Suppressor macrophage treated with lipopolysaccharide for 4 hours (primary cell): ENCODE measurements at regions not wholly inside any gene's neighbourhood (a gene's known extent, or its start where the extent isn't known, plus 50 kb on each side); places are given as distances from the start of the nearest gene placed in this dataset.
A peak's percentile ranks its signal among the peaks of the same experiment; 100 is the strongest.
"Not testable (repeated sequence)": the region's sequence is repeated elsewhere in the genome, so short reads cannot be mapped to it uniquely, and the experiment has no call there.

Experiments
- DNase-seq: peaks from one replicate; pipeline ENCODE4 v3.0.0-alpha.2; 2020

DNA sequence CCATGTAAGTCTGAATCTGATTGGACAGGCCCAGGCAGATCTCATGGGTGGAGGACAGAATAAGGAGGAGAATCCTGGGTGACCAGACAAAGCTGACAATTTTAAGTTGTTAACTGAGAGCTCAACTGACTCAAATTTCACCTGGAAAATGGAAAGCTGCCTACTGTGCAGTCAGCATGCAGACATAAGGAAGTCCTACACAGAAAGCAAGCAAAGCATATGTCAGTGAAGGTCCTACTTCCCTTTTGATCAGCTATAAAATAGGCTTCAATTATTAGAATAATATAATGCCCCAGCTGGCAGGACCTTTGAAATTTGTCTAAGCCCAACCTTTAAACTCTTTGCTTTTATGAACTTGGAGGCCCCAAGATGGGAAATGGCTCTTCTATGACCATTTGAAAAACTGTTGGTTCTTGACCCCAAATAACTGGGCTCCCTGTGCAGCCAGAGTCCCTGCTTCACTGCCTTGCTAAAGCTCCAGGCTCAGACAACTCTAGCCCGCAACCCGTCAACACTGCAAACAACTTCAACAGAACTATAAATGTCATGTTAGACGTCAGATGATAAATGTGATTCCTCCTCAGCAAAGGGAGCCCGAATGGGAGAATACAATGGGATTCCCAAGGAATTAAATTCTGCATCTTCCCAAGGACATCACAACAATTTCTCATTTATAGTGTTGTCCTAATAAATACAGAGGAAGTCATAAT is 118.9 kb upstream of the ADRA1B start:
- peak; percentile 24 for DNase-seq

DNA sequence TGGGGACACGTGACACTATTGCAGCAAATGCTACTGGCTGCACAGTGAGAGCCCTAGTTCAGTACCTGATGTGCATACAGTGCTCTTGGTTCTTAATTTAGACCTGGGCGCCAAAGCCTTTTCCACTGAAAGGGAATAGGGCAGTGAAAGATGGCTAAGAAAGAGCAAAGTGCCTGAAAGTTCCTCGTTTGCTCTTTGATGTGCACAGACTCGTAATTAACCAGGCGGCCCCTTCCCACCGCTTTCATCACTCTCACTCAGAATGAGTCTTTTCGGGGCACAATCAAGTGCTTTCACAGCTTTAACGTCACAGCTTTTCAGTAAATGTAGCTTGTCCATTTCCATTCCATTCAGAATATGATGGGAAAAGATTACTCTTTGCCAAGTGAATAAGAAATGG is 116.6 kb upstream of the ADRA1B start:
- no peak for DNase-seq

DNA sequence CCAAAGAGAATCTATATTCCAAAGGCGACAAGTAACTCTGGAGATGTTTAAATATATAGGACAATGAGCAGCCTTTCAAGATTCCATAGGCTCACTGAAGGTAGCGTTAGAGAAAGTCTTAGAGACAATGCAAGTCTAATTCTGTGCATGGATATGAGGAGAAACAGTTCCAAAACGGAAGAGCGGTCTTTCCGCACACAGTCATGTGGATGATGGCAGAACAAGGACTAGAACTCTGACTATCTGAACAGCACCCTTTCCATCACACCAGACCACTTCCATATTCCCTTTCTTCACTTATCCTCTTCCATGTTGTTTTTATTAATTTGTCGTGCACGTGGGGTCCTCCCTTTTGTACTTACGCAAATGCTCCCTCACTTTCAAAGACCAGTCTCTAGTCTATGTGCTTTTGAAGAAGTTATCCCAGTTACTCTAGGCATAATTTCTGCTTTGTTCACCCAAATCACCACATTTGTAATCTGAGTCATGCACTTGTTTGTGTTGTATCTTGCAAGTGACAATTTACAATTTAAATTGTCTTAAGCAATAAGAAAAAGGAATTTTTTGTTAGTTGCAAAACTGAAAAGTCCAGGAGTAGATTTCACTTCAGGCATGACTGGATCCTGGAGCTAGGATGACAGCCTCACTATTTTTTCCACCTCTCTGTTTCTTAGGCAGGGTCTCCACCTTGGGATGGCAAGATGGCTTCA is 116.0 kb upstream of the ADRA1B start:
- peak; percentile 19 for DNase-seq

DNA sequence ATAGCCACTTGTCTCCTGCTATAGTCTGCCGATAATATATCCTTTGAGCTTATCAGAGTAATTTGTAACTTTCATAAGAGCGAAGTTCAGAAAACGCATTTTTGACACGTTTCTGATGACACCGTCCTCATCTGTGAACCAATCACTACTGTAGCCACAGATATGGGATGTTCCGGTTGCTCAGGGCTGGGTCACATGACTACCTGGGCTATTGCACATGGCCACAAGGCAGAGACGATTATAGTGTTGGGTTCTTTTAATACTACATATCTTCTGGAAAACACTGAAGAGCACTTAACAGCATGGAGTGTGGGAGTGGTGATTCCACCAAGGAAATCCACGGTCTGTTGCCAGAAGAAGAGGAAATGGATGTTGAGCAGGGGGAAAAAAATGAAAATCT is 115.0 kb upstream of the ADRA1B start:
- DNase-seq, result no peak

DNA sequence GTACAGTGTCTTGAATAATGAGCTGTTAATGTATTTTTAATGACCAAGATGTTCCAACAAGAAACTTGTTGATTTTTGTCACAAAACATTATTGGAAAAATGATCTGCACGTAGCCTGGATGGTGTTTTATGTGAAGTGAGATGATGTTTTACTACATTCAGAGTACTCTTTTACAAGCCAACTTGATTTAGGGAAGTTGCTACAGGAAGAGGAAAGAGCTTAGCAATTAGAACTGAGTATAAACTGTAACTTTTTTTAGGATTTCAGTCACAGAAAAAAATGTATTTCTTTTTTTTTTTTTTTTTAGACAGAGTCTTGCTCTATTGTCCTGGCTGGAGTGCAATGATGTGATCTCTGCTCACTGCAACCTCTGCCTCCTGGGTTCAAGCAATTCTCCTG is 113.6 kb upstream of the ADRA1B start:
- peak; percentile 22 for DNase-seq

DNA sequence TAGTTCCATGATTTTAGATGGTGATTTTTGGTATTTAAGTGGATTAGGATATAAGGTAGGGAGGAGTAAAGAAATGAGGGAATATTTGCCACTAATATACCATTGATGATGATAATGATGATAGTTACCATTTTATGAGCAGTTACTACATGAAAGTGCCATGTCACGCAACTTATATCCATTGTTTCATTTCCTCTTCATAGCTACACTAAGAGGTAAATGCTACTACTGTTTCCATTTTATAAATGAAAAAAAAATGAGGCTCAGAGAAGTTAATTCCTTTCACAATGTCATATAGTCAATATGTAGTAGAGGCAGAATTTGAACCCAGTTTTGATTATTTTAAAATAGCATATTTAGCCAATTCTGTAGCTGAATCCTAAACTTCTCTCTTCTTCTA is 112.2 kb upstream of the ADRA1B start:
- peak; percentile 38 for DNase-seq

DNA sequence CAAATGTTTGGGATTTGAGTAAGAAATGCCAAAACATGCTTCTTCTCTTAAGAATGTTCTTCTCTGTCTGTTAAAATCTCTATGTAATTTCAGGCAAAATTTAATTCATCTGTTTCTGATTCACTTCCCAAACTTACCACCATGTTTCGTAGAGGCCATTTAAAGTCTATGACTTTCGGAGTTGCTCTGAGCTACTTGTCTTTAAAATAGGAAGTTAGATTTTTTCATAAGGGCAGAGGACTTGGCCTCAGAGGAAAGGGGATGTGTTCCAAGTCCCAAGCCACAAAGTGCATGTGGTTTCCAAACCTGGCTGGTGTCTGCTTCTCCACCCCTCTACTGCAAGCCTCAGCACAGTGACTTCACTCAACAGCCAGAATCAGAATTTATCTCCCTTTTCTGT is 111.3 kb upstream of the ADRA1B start:
- DNase-seq, result peak; percentile 86

DNA sequence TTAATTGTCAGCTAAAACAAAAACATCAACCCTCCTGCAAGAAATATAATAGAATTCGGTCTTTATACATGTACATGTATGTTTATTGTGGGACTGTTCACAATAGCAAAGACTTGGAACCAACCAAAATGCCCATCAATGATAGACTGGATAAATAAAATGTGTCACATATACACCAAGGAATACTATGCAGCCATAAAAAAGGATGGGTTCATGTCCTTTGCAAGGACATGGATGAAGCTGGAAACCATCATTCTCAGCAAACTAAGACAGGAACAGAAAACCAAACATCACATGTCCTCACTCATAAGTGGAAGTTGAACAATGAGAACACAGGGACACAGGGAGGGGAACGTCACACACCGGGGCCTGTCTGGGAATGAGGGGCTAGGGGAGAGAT is 109.1 kb upstream of the ADRA1B start:
- DNase-seq, result not testable (repeated sequence)

DNA sequence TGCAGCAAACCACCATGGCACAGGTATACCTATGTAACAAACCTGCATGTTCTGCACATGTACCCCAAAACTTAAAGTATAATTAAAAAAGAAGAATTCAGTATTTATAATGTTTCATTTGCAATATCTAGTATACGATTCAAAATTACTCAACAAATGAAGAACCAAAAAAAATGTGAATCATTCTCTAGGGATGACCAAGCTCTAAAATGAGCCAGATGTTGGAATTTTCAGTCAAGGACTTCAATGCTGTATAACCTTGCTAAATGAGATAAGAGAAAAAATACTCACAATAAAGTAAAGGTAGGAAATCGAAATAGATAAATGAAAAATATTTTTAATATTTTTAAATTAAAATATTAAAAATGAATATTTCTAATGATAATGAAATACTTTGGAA is 108.7 kb upstream of the ADRA1B start:
- DNase-seq, result no peak

DNA sequence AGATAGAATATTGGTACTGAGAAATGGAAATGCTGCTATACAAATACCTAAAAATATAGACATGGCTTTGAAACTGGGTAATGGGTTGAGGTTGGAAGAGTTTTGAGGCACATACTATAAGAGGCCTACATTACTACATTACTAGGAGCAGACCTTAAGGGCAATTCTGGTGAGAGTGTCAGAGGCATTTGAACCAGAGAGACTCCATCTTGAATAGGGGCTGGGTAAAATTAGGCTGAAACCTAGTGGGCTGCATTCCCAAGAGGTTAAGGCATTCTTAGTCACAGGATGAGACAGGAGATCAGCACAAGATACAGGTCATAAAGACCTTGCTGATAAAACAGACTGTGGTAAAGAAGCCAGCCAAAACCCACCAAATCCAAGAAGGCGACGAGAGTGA is 104.6 kb upstream of the ADRA1B start:
- no peak for DNase-seq

DNA sequence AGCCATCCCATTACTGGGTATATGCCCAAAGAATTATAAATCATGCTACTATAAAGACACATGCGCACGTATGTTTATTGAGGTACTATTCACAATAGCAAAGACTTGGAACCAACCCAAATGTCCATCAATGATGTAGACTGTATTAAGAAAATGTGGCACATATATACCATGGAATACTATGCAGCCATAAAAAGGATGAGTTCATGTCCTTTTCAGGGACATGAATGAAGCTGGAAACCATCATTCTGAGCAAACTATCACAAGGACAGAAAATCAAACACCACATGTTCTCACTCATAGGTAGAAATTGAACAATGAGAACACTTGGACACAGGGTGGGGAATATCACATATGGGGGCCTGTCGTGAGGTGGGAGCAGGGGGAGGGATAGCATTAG is 103.5 kb upstream of the ADRA1B start:
- DNase-seq, result not testable (repeated sequence)

DNA sequence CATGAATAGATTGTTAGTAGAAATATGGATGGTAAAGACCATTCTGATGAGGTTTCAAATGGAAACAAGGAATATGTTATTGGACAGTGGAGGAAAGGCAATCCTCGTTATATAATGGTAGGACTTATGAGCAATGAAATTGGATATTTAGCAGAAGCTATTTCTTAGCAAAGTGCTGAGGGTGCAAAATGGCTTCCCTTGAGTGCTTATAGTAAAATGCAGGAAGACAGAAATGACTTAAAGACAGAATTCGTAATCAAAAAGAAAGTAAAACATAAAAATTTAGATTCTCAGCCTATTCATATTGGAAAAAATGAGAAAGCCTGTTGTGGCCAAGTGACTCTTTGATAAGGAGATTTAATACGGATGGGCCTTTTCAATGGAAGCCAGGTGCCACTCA is 102.1 kb upstream of the ADRA1B start:
- no peak for DNase-seq

DNA sequence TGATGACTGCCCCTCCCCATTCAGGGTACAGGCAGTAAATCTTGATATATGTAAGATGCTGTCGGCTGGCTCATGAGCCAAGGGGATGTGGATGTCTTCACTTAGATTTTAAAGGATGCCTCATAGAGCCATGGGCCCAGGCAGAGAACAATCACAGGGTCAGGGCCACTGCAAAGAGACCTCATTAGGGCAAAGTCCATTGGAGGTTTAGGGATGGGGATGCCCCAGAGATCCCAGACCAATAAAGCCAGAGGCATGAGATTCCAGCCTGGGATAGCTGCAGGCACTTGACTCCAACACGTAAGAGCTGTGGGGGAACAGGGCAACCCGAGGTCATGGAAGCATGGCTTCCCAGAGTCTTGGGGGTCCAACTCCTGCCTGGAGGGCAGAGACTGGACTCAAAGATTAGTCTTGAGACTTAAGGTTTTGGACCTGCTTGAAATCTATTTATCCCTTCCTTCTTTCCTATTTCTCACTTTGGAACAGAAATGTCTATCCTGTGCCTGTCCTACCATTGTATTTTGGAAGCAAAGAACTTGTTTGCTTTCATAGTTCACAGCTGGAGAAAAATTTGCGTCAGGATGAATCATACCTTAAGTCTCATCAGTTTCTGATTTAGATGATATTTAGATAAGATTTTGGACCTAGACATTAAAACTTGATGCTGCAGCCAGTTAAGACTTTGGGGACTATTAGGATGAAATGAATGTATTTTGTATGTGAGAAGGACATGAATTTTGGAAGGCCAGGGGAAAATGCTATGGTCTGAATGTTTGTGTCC is 101.3 kb upstream of the ADRA1B start:
- no peak for DNase-seq

DNA sequence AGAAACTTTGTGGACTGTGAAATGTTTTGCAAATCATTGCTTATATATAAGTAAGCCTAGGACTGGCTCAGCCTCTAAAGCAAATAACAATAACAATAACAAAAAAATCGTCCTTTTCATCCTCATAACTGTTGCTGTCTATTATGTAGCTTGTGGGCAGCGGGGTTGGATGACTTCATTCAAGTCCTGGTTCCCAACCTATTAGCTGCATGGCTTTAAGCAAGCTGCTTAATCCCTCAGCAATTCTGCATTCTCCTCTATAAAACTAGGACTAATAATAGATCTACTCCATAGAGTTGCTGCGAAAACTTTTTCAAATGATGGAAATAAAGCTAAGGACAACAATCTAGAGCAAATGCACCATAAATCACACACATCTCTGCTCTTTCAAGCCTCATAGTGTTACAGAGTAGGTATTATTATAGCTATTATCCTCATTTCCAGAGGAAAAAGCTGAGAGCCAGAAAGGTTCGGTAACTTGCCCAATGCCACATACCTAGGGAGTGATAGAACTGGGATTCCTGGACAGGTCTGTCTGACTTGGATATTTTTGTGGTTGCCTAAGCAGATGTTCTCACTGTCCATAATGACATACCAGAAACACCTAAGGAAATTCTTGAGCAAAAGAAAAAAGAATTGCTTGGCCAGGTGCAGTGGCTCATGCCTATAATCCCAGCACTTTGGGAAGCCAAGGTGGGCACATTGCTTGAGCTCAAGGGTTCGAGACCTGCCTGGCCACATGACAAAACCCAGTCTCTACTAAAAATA is 98.8 kb upstream of the ADRA1B start:
- DNase-seq, result no peak

DNA sequence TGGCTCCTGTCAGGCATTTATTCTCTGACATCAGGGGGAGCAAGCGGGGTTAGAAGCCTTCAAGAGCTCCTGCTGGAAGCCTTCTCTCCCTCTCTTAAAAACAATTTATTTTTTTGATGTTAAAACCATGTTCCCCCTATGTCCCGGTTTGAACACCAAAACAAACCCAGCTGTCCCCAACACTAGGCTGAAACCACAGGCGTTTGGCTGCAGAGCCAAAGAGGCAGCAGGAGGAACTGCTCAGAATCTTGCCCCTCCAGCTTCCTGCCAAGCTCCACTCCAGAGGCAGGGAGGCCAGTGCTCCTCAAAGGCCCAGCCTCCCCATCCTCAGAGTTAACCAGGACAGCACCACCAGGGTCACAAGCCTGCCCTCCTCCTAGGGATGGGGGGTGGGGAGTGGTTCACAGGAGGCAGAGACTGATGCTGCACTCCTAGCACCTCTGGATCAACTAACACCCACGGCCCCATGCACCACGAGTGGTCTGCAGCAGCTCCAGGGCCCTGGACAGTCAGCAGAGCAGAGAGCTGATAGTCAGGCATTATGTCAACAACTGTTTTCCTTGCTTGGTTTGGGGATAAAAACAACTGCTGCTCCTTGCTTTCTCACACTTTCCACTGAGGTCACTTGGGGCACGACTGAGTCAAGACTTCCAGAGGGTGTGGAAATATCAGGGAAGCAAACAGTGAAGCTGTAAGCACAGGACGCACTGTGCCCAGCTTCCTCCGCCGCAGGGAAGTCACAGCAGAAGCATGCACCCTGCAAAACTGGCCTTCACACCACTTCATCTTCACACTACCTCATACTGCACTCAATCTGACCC is 96.5 kb upstream of the ADRA1B start:
- no peak for DNase-seq

DNA sequence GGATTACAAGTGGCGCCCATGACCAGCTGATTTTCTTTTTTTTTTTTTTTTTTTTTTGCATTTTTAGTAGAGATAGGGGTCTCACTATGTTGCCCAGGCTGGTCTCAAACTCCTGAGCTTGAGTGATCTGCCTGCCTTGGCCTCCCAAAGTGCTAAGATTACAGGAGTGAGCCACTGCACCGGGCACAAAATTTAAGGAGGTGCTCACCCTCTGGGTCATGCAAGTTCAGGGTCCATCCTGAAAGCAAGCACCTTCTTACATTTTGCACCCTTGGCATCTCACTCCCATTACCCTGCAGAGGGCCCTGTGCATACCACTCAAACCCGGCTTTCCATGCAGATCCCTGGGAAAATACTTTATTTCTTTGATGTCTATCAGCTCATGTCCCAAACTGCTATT is 95.6 kb upstream of the ADRA1B start:
- no peak for DNase-seq

DNA sequence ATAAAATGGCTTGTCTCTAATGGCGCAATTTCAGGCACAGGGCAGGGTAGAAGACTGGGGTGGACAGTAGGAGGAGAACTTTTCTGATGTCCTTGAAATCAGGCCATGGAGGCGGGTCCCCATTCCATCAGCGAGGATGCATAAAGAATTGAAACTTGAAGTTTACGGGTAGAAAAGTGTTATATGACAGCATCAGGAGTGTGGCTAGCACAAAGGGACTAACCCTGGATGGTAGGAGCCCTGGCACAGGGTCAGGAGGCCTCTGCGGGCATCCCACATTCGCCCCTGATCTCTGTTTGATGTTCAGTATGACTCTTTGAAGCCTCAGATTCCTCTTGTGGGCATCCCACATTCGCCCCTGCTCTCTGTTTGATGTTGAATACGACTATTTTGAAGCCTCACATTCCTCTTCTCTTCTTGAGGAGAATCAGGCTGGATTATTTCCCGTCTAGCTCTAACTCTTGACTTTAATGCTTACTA is 94.8 kb upstream of the ADRA1B start:
- no peak for DNase-seq

DNA sequence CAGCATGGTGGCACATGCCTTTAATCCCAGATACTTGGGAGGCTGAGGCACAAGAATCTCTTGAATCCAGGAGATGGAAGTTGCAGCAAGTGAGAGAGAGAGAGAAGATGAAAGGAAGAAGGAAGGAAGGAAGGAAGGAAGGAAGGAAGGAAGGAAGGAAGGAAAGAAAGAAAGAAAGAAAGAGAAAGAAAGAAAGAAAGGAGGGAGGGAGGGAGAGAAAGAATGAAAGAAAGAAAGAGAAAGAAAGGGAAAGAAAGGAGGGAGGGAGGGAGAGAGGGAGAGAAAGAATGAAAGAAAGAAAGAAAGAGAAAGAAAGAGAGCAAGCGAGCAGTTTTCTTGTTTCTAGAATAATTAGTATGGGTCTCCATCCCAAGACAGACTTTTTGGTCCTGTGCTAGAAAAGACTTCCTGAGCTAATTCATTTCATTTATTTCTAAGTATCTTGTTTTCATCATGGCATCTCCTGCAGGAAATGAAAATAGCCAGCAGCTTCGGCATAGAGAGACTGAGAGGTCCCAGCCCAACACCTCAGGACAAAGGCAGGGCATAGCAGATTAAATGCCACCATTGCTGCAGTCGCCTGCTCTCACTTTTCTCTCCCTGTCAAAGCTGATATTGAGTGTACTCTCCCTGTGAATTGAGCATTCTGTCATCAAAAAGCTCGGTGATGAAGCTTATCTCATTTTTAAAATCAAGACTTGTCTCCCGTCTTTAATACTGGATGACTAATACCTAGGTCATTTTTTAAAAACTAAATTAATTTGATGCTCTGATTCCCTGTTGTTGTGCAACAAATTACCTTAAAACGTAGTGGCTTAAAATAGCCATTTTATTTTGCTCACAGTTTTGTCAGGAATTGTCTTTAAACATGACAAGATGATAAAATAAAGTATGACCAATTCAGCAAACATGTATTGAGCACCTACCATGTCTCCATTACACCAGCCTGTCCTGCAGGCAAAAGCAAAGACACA is 91.8 kb upstream of the ADRA1B start:
- DNase-seq, result no peak

DNA sequence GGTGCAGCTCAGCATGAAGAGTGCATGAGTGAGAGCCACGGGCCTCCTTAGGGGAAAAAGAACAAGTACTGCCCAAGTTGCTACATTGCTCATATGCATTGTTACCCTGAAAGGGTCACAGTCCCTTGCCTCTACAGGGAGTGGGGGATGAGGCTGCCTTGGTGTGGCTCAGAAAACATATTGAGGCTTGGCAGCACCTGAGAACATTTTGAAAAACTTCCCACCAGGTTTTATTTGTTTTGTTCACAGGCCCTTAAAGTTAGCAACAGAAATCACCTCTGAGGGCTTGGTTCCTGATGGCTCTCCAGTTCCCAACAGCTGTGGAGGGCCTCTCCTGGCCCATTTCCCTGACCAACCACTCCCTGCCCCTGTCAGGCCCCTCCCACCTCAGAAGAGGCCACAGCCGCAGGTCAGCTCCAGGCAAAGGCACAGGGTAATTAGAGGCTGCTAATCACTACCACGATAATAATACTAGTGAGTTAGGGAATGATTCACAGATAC is 90.7 kb upstream of the ADRA1B start:
- DNase-seq, result no peak

DNA sequence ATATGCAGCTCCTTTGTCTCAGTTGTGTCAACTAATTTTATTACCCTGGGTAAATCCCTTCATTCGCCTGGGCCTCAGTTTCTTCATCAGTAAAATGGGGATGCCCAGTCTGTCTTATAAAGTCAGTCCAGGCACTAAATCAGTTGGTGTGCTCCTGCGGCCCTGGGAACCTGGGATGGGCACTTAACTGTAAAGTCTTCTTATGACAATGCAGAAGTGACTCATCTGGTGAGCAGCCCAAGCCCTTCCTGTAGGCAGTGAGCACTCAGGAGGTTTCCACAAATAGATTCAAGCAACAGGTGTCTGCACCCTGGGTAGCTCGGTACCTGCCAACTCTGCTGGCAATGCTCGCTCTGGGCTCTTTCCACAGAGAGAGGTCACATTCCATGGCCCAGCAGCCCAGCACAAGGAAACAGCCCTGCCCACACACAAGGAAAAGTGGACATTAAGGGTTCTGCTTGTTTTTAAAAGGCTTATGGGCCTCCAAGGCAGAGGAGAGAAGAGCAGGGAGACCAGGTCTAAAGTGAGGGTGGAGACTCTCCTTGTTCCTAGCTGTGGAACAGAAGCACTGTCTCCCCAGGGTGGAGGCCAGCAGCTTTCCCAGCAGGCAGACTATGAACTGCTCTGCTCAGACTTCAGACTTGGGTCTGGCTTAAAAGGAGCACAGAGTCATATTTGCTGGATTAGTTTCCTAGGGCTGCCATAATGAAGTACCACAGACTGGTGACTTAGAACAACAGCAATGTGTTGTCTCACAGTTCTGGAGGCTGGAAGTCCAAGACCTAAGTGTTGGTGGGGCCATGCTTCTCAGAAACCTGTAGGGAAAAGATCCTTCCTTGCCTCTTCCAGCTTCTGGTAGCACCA is 89.7 kb upstream of the ADRA1B start:
- DNase-seq, result no peak
